H1 (cell line): ENCODE measurements at regions not wholly inside any gene's neighbourhood (a gene's known extent, or its start where the extent isn't known, plus 50 kb on each side); places are given as distances from the start of the nearest gene placed in this dataset.

Source experiments
- CTCF ChIA-PET: fragments of 300-600 bp; sonication (Branson Sonifier 250); formaldehyde crosslinking; loops from one replicate; lab custom pipeline; 2021; ENCODE audit not compliant: partially characterized antibody; lab: Charles Lee
- POLR2A ChIA-PET: fragments of 300-600 bp; sonication (Branson Sonifier 250); formaldehyde crosslinking; loops from one replicate; lab custom pipeline; 2021; ENCODE audit warnings: inconsistent platforms; ENCODE audit not compliant: partially characterized antibody; lab: Charles Lee
- DNase-seq, 2 experiments: peaks; one replicate each; pipeline versions ENCODE4 v3.0.0 to v3.0.0-alpha.2; 2010 to 2022; ENCODE audit warnings: low spot score in 2 of 2, low read depth in 1 of 2, mixed read lengths in 1 of 2
- FAIRE-seq: peaks from 2 replicates; lab custom pipeline; 2011; peaks lifted over from hg19 to GRCh38; lab: Jason Lieb, UNC
- H2AFZ ChIP-seq: 2 replicates; pipeline ENCODE4 v1.8.1; 2012; ENCODE audit warnings: low read length, inconsistent platforms
- H2AK5ac ChIP-seq: 2 replicates; pipeline ENCODE4 v1.6.1; 2013; ENCODE audit warnings: low read depth, low read length
- H2BK120ac ChIP-seq: replicated peaks from 2 replicates; pipeline ENCODE3; 2013; ENCODE audit warnings: low read depth, low read length, inconsistent platforms
- H2BK12ac ChIP-seq: 2 replicates; pipeline ENCODE4 v1.6.1; 2013; ENCODE audit warnings: low read depth, low read length
- H2BK15ac ChIP-seq: 2 replicates; pipeline ENCODE4 v1.6.1; 2013; ENCODE audit warnings: low read length
- H2BK20ac ChIP-seq: 2 replicates; pipeline ENCODE4 v1.6.1; 2013; ENCODE audit warnings: low read length
- H2BK5ac ChIP-seq: 2 replicates; pipeline ENCODE4 v1.6.1; 2013; ENCODE audit warnings: low read depth, low read length
- H3K14ac ChIP-seq: 2 replicates; pipeline ENCODE4 v1.6.1; 2013; ENCODE audit warnings: inconsistent platforms; ENCODE audit not compliant: insufficient read length
- H3K18ac ChIP-seq: 2 replicates; pipeline ENCODE4 v1.6.1; 2013; ENCODE audit warnings: low read length; ENCODE audit errors: extremely low read depth
- H3K23ac ChIP-seq: 2 replicates; pipeline ENCODE4 v1.6.1; 2013; ENCODE audit warnings: inconsistent platforms; ENCODE audit not compliant: insufficient read length
- H3K23me2 ChIP-seq: 2 replicates; pipeline ENCODE4 v1.6.1; 2013; ENCODE audit warnings: low read depth, low read length
- H3K27ac ChIP-seq: 2 replicates; pipeline ENCODE4 v1.6.1; 2011; ENCODE audit warnings: low read depth, low read length, inconsistent platforms
- H3K27me3 ChIP-seq, 4 experiments: replicated peaks in 1 of 4; 1 replicate in 1 of 4; 2 replicates in 3 of 4; pipeline versions ENCODE4 v1.6.1 to v1.8.1; 2011 to 2013; ENCODE audit warnings: low read length in 3 of 4, mild to moderate bottlenecking in 3 of 4, inconsistent platforms in 2 of 4, mixed read lengths in 2 of 4, moderate library complexity in 1 of 4; ENCODE audit not compliant: control insufficient read depth in 3 of 4, insufficient read depth in 3 of 4; ENCODE audit errors: extremely low read depth in 1 of 4
- H3K36me3 ChIP-seq, 4 experiments: 2 replicates each; pipeline versions ENCODE4 v1.6.1 to v1.8.1; 2011 to 2013; ENCODE audit warnings: mild to moderate bottlenecking in 4 of 4, low read length in 3 of 4, moderate library complexity in 2 of 4, control low read depth in 1 of 4, inconsistent platforms in 1 of 4; ENCODE audit not compliant: insufficient read depth in 4 of 4, control insufficient read depth in 2 of 4
- H3K4ac ChIP-seq: replicated peaks from 2 replicates; pipeline ENCODE3; 2013; ENCODE audit warnings: low read length, low read depth, mixed read lengths, inconsistent platforms; ENCODE audit not compliant: insufficient read length
- H3K4me1 ChIP-seq, 4 experiments: replicated peaks in 1 of 4; 1 replicate in 1 of 4; 2 replicates in 3 of 4; pipeline versions ENCODE4 v1.6.1 to v1.8.1; 2011 to 2013; ENCODE audit warnings: low read length in 3 of 4, inconsistent platforms in 2 of 4, mixed read lengths in 1 of 4; ENCODE audit not compliant: insufficient read depth in 4 of 4, control insufficient read depth in 3 of 4
- H3K4me2 ChIP-seq, 2 experiments: 2 replicates each; pipeline versions ENCODE4 v1.6.1 to v1.8.1; 2011 to 2013; ENCODE audit warnings: low read depth in 2 of 2, low read length in 2 of 2, control low read depth in 1 of 2, inconsistent platforms in 1 of 2, mild to moderate bottlenecking in 1 of 2; ENCODE audit not compliant: insufficient read depth in 1 of 2
- H3K4me3 ChIP-seq, 4 experiments: fragments of 200-600, 300-600 bp in 1 of 4; sonication (generic), shearing (Covaris generic), sonication (Bioruptor Twin) in 1 of 4; 2 replicates each; pipeline versions ENCODE4 v1.5.1 to v1.8.1; 2011 to 2016; ENCODE audit warnings: low read length in 4 of 4, low read depth in 3 of 4, control low read depth in 2 of 4, inconsistent platforms in 2 of 4, mild to moderate bottlenecking in 2 of 4, mixed read lengths in 1 of 4, moderate library complexity in 1 of 4; ENCODE audit not compliant: insufficient read depth in 2 of 4; ENCODE audit errors: extremely low read depth in 1 of 4
- H3K56ac ChIP-seq: replicated peaks from 2 replicates; pipeline ENCODE3; 2013; ENCODE audit warnings: low read depth, mild to moderate bottlenecking, mixed read lengths, low read length, inconsistent platforms; ENCODE audit not compliant: insufficient read length
- H3K79me1 ChIP-seq: 2 replicates; pipeline ENCODE4 v1.6.1; 2013; ENCODE audit warnings: low read depth, low read length, control low read depth
- H3K79me2 ChIP-seq, 2 experiments: 2 replicates each; pipeline versions ENCODE4 v1.6.1 to v1.8.1; 2012 to 2013; ENCODE audit warnings: low read length in 2 of 2, mild to moderate bottlenecking in 2 of 2, inconsistent platforms in 1 of 2; ENCODE audit not compliant: insufficient read depth in 2 of 2, control insufficient read depth in 1 of 2
- H3K9ac ChIP-seq, 4 experiments: replicated peaks in 1 of 4; 1 replicate in 1 of 4; 2 replicates in 3 of 4; pipeline versions ENCODE4 v1.6.1 to v1.8.1; 2011 to 2013; ENCODE audit warnings: low read depth in 3 of 4, low read length in 3 of 4, control low read depth in 2 of 4, mild to moderate bottlenecking in 2 of 4, moderate library complexity in 2 of 4, inconsistent platforms in 1 of 4; ENCODE audit errors: extremely low read depth in 1 of 4
- H3K9me3 ChIP-seq, 2 experiments: 2 replicates each; pipeline versions ENCODE4 v1.6.1 to v1.8.1; 2012 to 2013; ENCODE audit warnings: mild to moderate bottlenecking in 2 of 2, moderate library complexity in 2 of 2, control low read depth in 1 of 2, inconsistent platforms in 1 of 2, low read depth in 1 of 2, low read length in 1 of 2, mixed read lengths in 1 of 2; ENCODE audit not compliant: insufficient read depth in 2 of 2
- H4K20me1 ChIP-seq, 2 experiments: replicated peaks in 1 of 2; 2 replicates each; pipeline versions ENCODE3 to v1.8.1; 2011 to 2013; ENCODE audit warnings: inconsistent platforms in 2 of 2, low read length in 2 of 2, mild to moderate bottlenecking in 1 of 2; ENCODE audit not compliant: insufficient read depth in 2 of 2, control insufficient read depth in 1 of 2
- H4K5ac ChIP-seq: 2 replicates; pipeline ENCODE4 v1.6.1; 2013; ENCODE audit warnings: low read length, low read depth, mixed read lengths, inconsistent platforms; ENCODE audit not compliant: insufficient read length
- H4K8ac ChIP-seq: 2 replicates; pipeline ENCODE4 v1.8.0; 2013; ENCODE audit warnings: mild to moderate bottlenecking, moderate library complexity, low read length, inconsistent platforms; ENCODE audit not compliant: insufficient read depth; ENCODE audit errors: extremely low read depth
- H4K91ac ChIP-seq: replicated peaks from 2 replicates; pipeline ENCODE3; 2013; ENCODE audit warnings: low read length, mixed read lengths, inconsistent platforms; ENCODE audit not compliant: insufficient read length
- ATF3 ChIP-seq: IDR thresholded peaks from 2 replicates; pipeline ENCODE4 v1.6.1; 2011; ENCODE audit warnings: low read depth, mild to moderate bottlenecking, low read length; ENCODE audit not compliant: insufficient read depth
- BACH1 ChIP-seq: IDR thresholded peaks from 2 replicates; pipeline ENCODE4 v1.6.1; 2012; ENCODE audit warnings: low read length, improper control_type of control experiment
- KDM4A ChIP-seq: IDR thresholded peaks from one replicate; pipeline ENCODE4 v1.7.1; 2012; ENCODE audit warnings: low read depth, mild to moderate bottlenecking, moderate library complexity, low read length, inconsistent platforms; ENCODE audit not compliant: severe bottlenecking
- SAP30 ChIP-seq: fragments of 300-600 bp; sonication (generic); IDR thresholded peaks from 2 replicates; pipeline ENCODE4 v1.7.1; 2012; ENCODE audit warnings: low read length, moderate library complexity, mild to moderate bottlenecking, inconsistent platforms; ENCODE audit not compliant: insufficient read depth, insufficient replicate concordance
- SP4 ChIP-seq: IDR thresholded peaks from 2 replicates; pipeline ENCODE4 v1.6.1; 2012; ENCODE audit warnings: low read length, inconsistent platforms
- TEAD4 ChIP-seq: IDR thresholded peaks from 2 replicates; pipeline ENCODE4 v1.6.1; 2012; ENCODE audit warnings: low read depth, low read length, inconsistent platforms, mixed read lengths
- USF2 ChIP-seq: IDR thresholded peaks from 2 replicates; pipeline ENCODE4 v1.6.1; 2011; ENCODE audit warnings: low read length, improper control_type of control experiment
- WGBS, 2 experiments: shearing (Covaris generic) in 1 of 2; methylation state at CpG; one replicate each; pipeline versions ENCODE4 v1.1.6 to v1.1.7; 2013 to 2015; ENCODE audit warnings: low lambda C conversion rate in 2 of 2, mixed read lengths in 2 of 2, inconsistent platforms in 1 of 2, low coverage in 1 of 2, missing lambda C conversion rate in 1 of 2; ENCODE audit not compliant: insufficient replicate concordance in 2 of 2, insufficient coverage in 1 of 2, insufficient read length in 1 of 2; ENCODE audit errors: extremely low coverage in 1 of 2, missing lambda C conversion rate in 1 of 2; 5-methylcytosine and 5-hydroxymethylcytosine counted together

GRCh38 chr3:182450942-182451787, 342.1 kb upstream of the ATP11B start:
- H3K4me3 ChIP-seq, result no peak overlapping the region
- no peaks in the 10 kb centered on the region for H3K27me3 ChIP-seq
- H2AK5ac ChIP-seq, result no peak overlapping the region
- H2BK120ac ChIP-seq, result no peak overlapping the region
- no peaks in the 10 kb centered on the region; the same call in 1 of the 2 replicates for H3K23me2 ChIP-seq
- peak overlapping the region; percentile 72; the same call in 1 of the 2 replicates for H2AFZ ChIP-seq
- H2BK20ac ChIP-seq, result no peak overlapping the region
- H2BK5ac ChIP-seq, result no peak overlapping the region
- no peak overlapping the region for H2BK15ac ChIP-seq
- H2BK12ac ChIP-seq, result no peak overlapping the region
- ChIA-PET CTCF (interaction anchor here (0.7 to 1.9 kb wide), 11 partner anchors 9 to 1243 kb away, joined by 3 to 11 read pairs (median 3); no protein-coding TSS in a partner anchor), POLR2A (interaction anchor here (0.7 to 1.9 kb wide), 2 partner anchors 13 to 60 kb away, joined by 3 to 4 read pairs; no protein-coding TSS in a partner anchor)
- no peaks in the 10 kb centered on the region for H4K20me1 ChIP-seq
- H3K56ac ChIP-seq, result no peak overlapping the region
- FAIRE-seq, result no peak
- no peaks in the 10 kb centered on the region for H3K79me1 ChIP-seq
- H3K4me1 ChIP-seq, result peaks cover 3 to 6% (median 4%) of the 10 kb centered on the region in 4 experiments; a peak in 5 of 7 replicates
- DNase-seq, result no peak
- no peaks in the 10 kb centered on the region for H3K36me3 ChIP-seq
- H4K5ac ChIP-seq, result no peak overlapping the region
- H3K18ac ChIP-seq, result no peak overlapping the region
- no peak overlapping the region for H3K14ac ChIP-seq
- H3K4me2 ChIP-seq, result no peak overlapping the region
- H4K91ac ChIP-seq, result no peak overlapping the region
- H3K9ac ChIP-seq, result no peak overlapping the region
- 87% methylated on average over 6 of the region's 6 CpGs; no CpG with 5 or more reads in 1 of the 2 experiments for WGBS, 2 experiments
- H3K79me2 ChIP-seq, result no peaks in the 10 kb centered on the region
- TF ChIP-seq ATF3 (no peak), SAP30 (no peak), SP4 (no peak), TEAD4 (peak; percentile 58; the same call in 1 of the 2 replicates), BACH1 (no peak), KDM4A (no peak), USF2 (no peak)
- no peaks in the 10 kb centered on the region for H3K9me3 ChIP-seq
- H3K23ac ChIP-seq, result no peak overlapping the region
- no peak overlapping the region for H4K8ac ChIP-seq
- H3K4ac ChIP-seq, result no peak overlapping the region
- no peak overlapping the region for H3K27ac ChIP-seq
